CD14-positive monocyte (primary cell): ENCODE measurements at regions not wholly inside any gene's neighbourhood (a gene's known extent, or its start where the extent isn't known, plus 50 kb on each side); places are given as distances from the start of the nearest gene placed in this dataset.

Experiments used
- DNase-seq, 3 donors: peaks; one replicate each; pipeline ENCODE4 v3.0.0-alpha.2; 2011 to 2022
- H2AFZ ChIP-seq: 2 replicates; pipeline ENCODE4 v1.6.0; 2012; ENCODE audit warnings: mild to moderate bottlenecking, low read depth, low read length, inconsistent platforms; ENCODE audit not compliant: insufficient read depth, poor library complexity, severe bottlenecking
- H3K27ac ChIP-seq, 2 donors: 1 replicate in 1 of 2; 2 replicates in 1 of 2; pipeline ENCODE4 v1.5.1; 2012 to 2013; ENCODE audit warnings: low read length in 2 of 2, control low read depth in 1 of 2, inconsistent platforms in 1 of 2, low read depth in 1 of 2, mild to moderate bottlenecking in 1 of 2
- H3K27me3 ChIP-seq, 2 donors: one replicate each; pipeline versions ENCODE4 v1.6.0 to v1.6.1; 2011 to 2013; ENCODE audit warnings: low read length in 2 of 2; ENCODE audit not compliant: control insufficient read depth in 2 of 2, insufficient read depth in 2 of 2
- H3K36me3 ChIP-seq, 2 donors: replicated peaks in 1 of 2; 1 replicate in 1 of 2; 2 replicates in 1 of 2; pipeline versions ENCODE4 v1.5.1 to v1.6.1; 2012 to 2013; ENCODE audit warnings: low read length in 2 of 2, control low read depth in 1 of 2, inconsistent platforms in 1 of 2, mild to moderate bottlenecking in 1 of 2; ENCODE audit not compliant: insufficient read depth in 2 of 2, control insufficient read depth in 1 of 2
- H3K4me1 ChIP-seq, 2 donors: 1 replicate in 1 of 2; 2 replicates in 1 of 2; pipeline versions ENCODE4 v1.5.1 to v1.6.1; 2012 to 2013; ENCODE audit warnings: low read length in 2 of 2, control low read depth in 1 of 2, inconsistent platforms in 1 of 2, mild to moderate bottlenecking in 1 of 2, moderate library complexity in 1 of 2; ENCODE audit not compliant: insufficient read depth in 2 of 2, control insufficient read depth in 1 of 2
- H3K4me2 ChIP-seq: replicated peaks from 2 replicates; pipeline ENCODE3; 2012; ENCODE audit warnings: low read length, moderate library complexity, mild to moderate bottlenecking; ENCODE audit not compliant: poor library complexity, severe bottlenecking; ENCODE audit errors: extremely low read depth
- H3K4me3 ChIP-seq, 3 experiments: fragments of 200-600 bp in 1 of 3; sonication (generic) in 1 of 3; replicated peaks in 1 of 3; 1 replicate in 2 of 3; 2 replicates in 1 of 3; pipeline ENCODE4 v1.5.1; 2011 to 2013; ENCODE audit warnings: low read length in 3 of 3, mild to moderate bottlenecking in 3 of 3, control low read depth in 2 of 3, low read depth in 2 of 3, inconsistent platforms in 1 of 3, moderate library complexity in 1 of 3
- H3K79me2 ChIP-seq: 2 replicates; pipeline ENCODE4 v1.6.0; 2012; ENCODE audit warnings: mild to moderate bottlenecking, control low read depth, inconsistent platforms, low read length, moderate library complexity; ENCODE audit not compliant: insufficient read depth
- H3K9ac ChIP-seq: 2 replicates; pipeline ENCODE4 v1.6.0; 2017; ENCODE audit warnings: low read length, mild to moderate bottlenecking; ENCODE audit not compliant: insufficient read depth, poor library complexity, severe bottlenecking
- H3K9me3 ChIP-seq, 2 donors: replicated peaks in 1 of 2; 1 replicate in 1 of 2; 2 replicates in 1 of 2; pipeline versions ENCODE4 v1.5.1 to v1.6.1; 2012 to 2013; ENCODE audit warnings: low read length in 2 of 2, control low read depth in 1 of 2; ENCODE audit not compliant: control insufficient read depth in 1 of 2, insufficient read depth in 1 of 2
- H4K20me1 ChIP-seq: 2 replicates; pipeline ENCODE4 v1.6.0; 2012; ENCODE audit warnings: mild to moderate bottlenecking, low read length, control low read depth, moderate library complexity; ENCODE audit not compliant: insufficient read depth
- H3K27ac Mint-ChIP-seq, 7 donors: one replicate each; pipeline ENCODE4 v1.8.0; 2020; ENCODE audit warnings: mild to moderate bottlenecking in 7 of 7, mixed read lengths in 7 of 7, moderate library complexity in 6 of 7, inconsistent platforms in 2 of 7
- H3K27me3 Mint-ChIP-seq, 3 donors: one replicate each; pipeline ENCODE4 v1.8.0; 2021 to 2022; ENCODE audit warnings: low read depth in 3 of 3, mild to moderate bottlenecking in 3 of 3, mixed read lengths in 3 of 3, moderate library complexity in 3 of 3, inconsistent platforms in 1 of 3
- H3K36me3 Mint-ChIP-seq, 2 donors: one replicate each; pipeline ENCODE4 v1.8.0; 2020; ENCODE audit warnings: mixed read lengths in 2 of 2, inconsistent platforms in 1 of 2, mild to moderate bottlenecking in 1 of 2
- H3K4me1 Mint-ChIP-seq: one replicate; pipeline ENCODE4 v1.8.0; 2020; ENCODE audit warnings: mild to moderate bottlenecking, mixed read lengths
- H3K4me3 Mint-ChIP-seq, 2 donors: one replicate each; pipeline ENCODE4 v1.8.0; 2020; ENCODE audit warnings: mild to moderate bottlenecking in 2 of 2, mixed read lengths in 2 of 2, moderate library complexity in 1 of 2
- H3K9me3 Mint-ChIP-seq, 7 donors: one replicate each; pipeline ENCODE4 v1.8.0; 2020 to 2022; ENCODE audit warnings: mixed read lengths in 7 of 7, mild to moderate bottlenecking in 6 of 7, moderate library complexity in 6 of 7, inconsistent platforms in 2 of 7
- CTCF ChIP-seq: fragments of 200-600 bp; IDR thresholded peaks from one replicate; pipeline ENCODE4 v1.8.0; 2022; ENCODE audit warnings: antibody characterized with exemption, mild to moderate bottlenecking
- WGBS: methylation state at CpG from one replicate; pipeline ENCODE4 v1.1.5; 2013; ENCODE audit warnings: missing lambda C conversion rate; ENCODE audit not compliant: insufficient coverage; 5-methylcytosine and 5-hydroxymethylcytosine counted together
- intact Hi-C, 2 donors: fragments of 100-400 bp; cut with micrococcal nuclease; formaldehyde crosslinking; loops; one replicate each; pipeline versions ENCODE4 v1.15.0 to v1.15.1; 2023

- 27% methylated on average over 13 of the region's 13 CpGs for WGBS
- no peak for DNase-seq
- Histone ChIP-seq H3K9ac (no peak overlapping the region), H3K79me2 (no peaks in the 10 kb centered on the region), H3K4me1 (no peaks in the 10 kb centered on the region), H3K27ac (no peak overlapping the region), H3K27me3 (no peaks in the 10 kb centered on the region), H2AFZ (no peak overlapping the region), H3K4me3 (no peak overlapping the region), H3K9me3 (no peaks in the 10 kb centered on the region), H4K20me1 (no peaks in the 10 kb centered on the region), H3K4me2 (no peak overlapping the region), H3K36me3 (no peaks in the 10 kb centered on the region)
- Mint-ChIP-seq H3K4me3 (peak overlapping the region in 1 of 2 donors; percentile 4), H3K27me3 (peaks cover 2 to 21% (median 2%) of the 10 kb centered on the region in 3 donors), H3K27ac (no peak overlapping the region), H3K36me3 (no peaks in the 10 kb centered on the region), H3K9me3 (no peaks in the 10 kb centered on the region), H3K4me1 (no peaks in the 10 kb centered on the region)
- intact Hi-C loops: no loop called here
- no peak for TF ChIP-seq CTCF
Measured at GRCh38 chr9:36748322-36748899, 175.7 kb downstream of the MELK start.

GRCh38 chr9:36749461-36749860 lies 176.8 kb downstream of the MELK start:
- no peaks in the 10 kb centered on the region for H3K4me1 Mint-ChIP-seq
- Histone ChIP-seq H3K27ac (no peak overlapping the region), H3K36me3 (no peaks in the 10 kb centered on the region), H4K20me1 (no peaks in the 10 kb centered on the region), H3K9ac (no peak overlapping the region), H2AFZ (no peak overlapping the region), H3K79me2 (no peaks in the 10 kb centered on the region), H3K4me3 (no peak overlapping the region), H3K4me1 (no peaks in the 10 kb centered on the region), H3K9me3 (no peaks in the 10 kb centered on the region), H3K27me3 (no peaks in the 10 kb centered on the region), H3K4me2 (no peak overlapping the region)
- H3K27ac Mint-ChIP-seq: no peak overlapping the region
- no CpG with 5 or more reads among the region's 2 CpGs for WGBS
- peaks cover 2 to 20% (median 2%) of the 10 kb centered on the region in 3 donors for H3K27me3 Mint-ChIP-seq
- no peaks in the 10 kb centered on the region for H3K36me3 Mint-ChIP-seq
- intact Hi-C loops: no loop called here
- no peak for DNase-seq
- TF ChIP-seq CTCF: no peak
- no peaks in the 10 kb centered on the region for H3K9me3 Mint-ChIP-seq
- no peak overlapping the region for H3K4me3 Mint-ChIP-seq
